ENCODE measurements at regions not wholly inside any gene's neighbourhood (a gene's known extent, or its start where the extent isn't known, plus 50 kb on each side); places are given as distances from the start of the nearest gene placed in this dataset.

DNA sequence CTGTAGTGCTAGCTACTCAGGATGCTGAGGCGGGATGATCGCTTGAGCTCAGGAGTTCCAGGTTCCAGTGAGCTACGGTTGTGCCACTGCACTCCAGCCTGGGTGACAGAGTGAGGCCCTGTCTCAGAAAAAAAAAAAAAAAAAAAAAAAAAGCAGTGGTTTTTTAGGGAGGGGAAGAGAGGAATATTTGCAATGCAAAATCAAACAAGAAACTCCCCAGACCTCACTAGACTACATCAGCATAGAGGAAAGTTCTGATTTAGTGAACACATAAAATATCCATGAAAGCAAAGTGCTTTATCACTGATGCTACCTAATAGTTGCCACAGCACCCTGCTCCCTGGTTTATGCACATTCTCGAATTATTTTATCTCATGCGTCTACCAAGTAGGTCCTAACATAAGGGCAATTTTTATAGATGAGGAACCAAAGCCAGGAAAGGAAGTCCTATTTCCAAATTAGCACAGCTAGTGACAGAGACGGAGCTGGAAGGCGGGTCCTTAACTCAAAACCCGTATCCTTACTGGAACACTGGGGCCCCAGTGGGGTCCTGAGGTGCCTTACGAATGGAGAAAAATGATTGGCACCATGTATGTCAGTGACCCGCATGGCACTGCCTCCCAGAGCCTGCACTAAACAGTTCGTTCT, 50.7 kb upstream of the GPR157 start:
- no peak for DNase-seq

DNA sequence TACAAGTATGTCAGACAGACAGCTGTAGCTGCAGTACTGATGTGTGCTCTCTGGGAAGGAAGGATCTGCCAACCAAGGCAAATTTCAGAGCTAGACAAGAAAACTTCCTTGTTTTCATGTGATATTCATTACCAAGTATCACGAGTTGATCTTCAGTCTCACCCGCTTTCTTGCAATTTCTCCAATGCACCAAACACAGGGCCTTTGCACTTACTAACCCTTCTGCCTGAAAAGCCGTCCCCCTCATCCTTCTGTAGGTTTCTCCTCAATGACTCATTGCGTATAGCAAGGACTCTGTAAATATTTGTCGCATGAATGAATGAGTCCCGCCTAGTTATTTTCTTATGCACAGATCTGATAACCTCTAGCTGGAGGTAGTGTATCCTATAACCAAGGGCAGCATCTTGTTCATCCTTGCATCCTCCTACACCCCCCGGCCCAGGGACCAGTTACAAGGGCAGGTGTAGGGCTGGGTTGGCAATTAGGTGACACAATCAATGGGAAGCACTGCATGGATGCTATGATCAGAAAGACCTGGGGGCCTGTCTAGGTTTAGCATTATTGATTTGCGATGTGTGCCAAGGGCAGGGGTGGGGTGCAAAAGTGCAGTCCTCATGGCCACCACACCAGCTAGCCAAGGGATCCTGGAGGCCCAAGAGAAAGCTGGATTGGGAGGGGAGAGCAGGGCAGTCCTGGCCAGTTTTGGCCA, 51.4 kb upstream of the GPR157 start:
- no peak for DNase-seq

DNA sequence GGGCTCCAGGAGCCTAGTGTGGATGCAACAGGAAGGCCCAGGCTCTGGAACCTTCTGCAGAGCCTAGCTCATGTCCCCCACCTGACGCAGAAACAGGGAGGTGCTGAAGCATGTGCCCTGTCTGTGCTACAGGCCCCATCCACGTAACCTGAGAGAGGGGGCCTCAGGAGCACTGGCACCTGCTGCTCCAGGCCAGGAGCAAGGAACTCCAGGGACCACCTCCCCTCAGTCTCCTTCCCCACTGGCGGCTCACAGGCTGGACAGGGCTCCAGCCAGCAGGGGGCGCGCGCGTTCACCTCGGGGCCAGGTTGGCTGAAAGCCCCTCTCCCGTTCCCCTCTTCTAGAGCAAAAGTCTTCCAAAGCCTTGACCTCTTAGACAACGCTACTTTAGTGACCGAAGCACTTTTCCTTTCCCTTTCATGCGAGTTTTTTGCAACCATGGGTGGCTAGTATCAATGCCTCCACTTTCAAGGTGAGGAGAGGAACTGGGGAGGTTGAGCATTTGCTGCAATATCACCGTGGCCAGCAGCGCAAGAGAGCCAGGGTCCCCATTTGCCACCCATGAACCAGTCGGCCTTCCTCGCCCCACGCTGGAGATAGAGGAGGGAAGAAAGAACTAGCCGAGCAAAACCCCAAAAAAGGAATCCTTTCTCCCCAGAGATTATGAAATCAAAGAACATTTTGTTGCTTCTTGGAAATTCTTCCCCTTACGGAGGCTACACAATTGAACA, 52.4 kb upstream of the GPR157 start:
- DNase-seq, result peak; percentile 77

DNA sequence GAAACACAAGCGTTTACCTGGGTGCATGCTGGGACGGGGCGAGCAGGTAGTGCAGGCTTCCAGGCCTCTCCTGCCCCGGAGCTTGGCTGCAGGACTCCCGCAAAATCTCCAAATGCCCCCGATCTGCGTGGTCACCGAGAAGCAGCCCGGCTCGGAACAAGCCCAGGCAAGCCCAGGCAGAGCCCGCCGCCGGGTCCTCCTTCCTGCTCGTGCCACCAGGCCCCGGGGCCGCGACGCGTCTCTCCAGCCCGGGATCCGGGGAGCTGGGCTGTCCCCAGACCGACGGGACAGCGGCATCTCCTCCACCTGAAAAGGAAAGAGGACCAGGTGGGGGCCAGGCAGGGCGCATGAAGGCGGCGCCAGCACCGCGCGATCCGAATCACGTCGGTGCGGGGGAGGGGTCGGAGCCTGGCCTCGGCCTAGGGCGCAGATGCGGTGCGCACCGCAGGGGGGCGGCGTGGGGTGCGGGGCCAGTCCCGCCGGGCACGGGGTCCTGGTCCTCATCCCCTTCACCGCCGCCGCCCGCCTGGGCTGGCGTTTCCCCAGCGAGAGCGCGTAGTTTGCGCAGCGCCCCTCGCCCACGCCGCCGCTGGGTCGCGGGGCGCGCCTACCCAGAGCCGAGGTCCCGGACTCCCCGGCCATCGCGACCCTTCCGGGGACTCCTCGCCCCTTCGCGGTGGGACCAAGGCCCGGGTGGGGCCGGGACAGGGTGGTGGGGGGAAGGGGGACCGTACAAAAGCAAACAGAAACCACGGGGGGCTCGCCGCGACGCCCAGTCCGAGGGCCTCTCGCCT, 52.4 kb upstream of the H6PD start:
- peak; percentile 26 for DNase-seq

DNA sequence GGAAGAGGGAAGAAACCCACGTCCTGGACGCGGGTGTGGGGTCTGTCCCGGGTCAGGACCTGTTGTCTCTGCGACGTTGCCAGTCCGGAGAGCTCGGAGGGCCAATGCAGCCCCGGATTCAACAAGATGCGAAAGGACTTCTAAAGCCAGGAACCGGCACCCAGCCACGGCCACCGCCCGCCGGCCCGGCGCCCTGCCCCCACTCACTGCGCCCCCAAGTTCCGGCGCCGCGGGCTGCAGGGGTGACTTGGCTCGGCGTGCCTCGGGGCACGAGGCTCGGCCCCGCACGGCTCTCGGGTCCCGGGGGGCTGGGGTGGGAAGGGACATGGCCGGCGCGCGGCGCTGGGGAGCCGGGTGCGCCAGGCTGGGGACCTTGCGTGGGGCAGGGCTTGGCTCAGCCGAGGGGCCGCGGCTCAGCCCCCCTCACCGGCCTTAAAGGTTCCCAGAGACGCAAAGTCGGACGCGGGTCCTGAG, 51.8 kb upstream of the H6PD start:
- DNase-seq, result no peak

DNA sequence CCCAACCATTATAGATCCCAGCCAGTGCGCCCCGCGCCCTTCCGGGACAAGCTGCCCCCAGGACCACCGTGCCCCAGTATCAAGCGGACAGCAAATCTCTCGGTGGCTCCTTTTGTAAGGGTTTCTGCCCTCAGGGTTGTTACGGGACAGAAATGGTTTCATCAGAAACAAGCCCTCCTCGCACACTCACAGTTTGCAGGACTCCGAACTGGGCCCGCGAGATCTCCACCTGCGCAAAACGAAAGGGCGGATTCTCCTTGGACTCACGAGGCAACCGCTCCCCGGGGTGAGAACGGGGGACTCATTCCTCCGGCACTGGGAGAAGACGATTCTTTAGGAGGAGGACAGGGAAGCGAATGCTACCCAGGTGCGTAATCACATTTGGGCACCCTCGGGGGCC, 51.1 kb upstream of the H6PD start:
- DNase-seq, result no peak

DNA sequence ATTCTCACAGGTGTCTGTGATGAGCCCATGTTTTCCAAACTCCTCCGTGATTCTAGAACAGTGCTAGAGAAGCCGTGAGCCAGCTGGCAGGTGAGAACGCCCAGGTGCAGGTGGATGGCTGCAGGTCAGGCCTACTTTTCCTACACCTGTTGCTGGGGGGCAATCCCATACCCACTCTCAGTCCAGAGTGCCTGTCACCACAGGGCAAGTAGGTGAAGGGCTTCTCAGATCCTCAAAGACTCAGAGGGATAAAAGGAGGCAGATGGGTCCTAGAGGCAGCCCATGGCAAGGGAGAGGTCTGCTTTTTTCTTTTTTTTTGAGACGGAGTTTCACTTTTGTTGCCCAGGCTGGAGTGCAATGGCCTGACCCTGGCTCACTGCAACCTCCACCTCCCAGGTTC, 50.7 kb upstream of the H6PD start:
- DNase-seq, result no peak

DNA sequence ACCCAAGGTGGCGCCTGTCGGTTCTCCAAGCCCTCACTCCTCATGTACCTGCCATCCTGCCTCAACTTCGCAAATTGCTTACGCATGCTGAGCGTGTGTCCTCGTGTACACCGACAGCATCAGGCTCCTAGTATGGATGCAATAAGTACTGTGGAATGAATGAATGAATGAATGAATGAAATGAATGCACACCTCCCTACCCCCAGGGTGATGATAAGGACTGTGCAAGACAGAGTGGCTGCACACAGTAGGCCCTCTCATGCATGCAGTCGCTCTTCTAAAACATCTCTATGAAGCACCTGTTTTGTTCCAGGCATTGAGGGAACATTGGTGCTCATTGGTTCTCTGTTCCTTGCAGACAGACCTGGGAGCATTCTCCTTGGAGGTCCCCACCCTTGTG, 49.8 kb upstream of the H6PD start:
- no peak for DNase-seq

All from stimulated activated CD4-positive, alpha-beta T cell treated with anti-CD3 and anti-CD28 coated beads, Interleukin-4, amount 100 ng/mL, for 1 hour (primary cell).